ENCODE measurements at regions not wholly inside any gene's neighbourhood (a gene's known extent, or its start where the extent isn't known, plus 50 kb on each side); places are given as distances from the start of the nearest gene placed in this dataset.

DNA sequence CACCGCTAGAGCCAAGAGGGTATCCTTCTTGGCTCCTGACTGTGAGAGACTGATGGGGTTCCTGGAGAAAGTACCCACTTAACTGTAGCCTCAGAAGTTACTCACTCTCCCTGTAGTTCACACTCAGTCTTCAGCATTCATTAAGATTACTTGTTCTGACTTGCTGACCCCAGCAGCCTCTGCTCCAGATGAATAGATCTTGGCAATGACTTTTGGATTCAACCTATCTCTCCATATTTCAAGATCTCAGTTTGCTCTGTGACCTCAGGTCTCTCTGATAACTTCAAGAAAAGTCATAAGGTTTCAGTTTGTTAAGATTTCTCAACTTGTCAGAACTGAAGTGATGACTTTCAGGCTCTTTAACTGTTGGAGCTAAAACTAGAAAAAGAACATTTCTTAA is 825.6 kb downstream of the PCDH7 start:
- no peak for TF ChIP-seq ESRRG (CRISPR knock-in tag; IDR thresholded peaks at IDR 0.05)
- TF ChIP-seq RARB (CRISPR knock-in tag; IDR thresholded peaks at IDR 0.05): no peak
- TF ChIP-seq, protein P1, sequence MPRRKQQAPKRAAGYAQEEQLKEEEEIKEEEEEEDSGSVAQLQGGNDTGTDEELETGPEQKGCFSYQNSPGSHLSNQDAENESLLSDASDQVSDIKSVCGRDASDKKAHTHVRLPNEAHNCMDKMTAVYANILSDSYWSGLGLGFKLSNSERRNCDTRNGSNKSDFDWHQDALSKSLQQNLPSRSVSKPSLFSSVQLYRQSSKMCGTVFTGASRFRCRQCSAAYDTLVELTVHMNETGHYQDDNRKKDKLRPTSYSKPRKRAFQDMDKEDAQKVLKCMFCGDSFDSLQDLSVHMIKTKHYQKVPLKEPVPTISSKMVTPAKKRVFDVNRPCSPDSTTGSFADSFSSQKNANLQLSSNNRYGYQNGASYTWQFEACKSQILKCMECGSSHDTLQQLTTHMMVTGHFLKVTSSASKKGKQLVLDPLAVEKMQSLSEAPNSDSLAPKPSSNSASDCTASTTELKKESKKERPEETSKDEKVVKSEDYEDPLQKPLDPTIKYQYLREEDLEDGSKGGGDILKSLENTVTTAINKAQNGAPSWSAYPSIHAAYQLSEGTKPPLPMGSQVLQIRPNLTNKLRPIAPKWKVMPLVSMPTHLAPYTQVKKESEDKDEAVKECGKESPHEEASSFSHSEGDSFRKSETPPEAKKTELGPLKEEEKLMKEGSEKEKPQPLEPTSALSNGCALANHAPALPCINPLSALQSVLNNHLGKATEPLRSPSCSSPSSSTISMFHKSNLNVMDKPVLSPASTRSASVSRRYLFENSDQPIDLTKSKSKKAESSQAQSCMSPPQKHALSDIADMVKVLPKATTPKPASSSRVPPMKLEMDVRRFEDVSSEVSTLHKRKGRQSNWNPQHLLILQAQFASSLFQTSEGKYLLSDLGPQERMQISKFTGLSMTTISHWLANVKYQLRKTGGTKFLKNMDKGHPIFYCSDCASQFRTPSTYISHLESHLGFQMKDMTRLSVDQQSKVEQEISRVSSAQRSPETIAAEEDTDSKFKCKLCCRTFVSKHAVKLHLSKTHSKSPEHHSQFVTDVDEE (CRISPR knock-in tag; IDR thresholded peaks at IDR 0.05): no peak

Measured in SK-N-SH treated with all-trans-retinoic acid at 6 μM for 48 hours (cell line).